ENCODE measurements at regions not wholly inside any gene's neighbourhood (a gene's known extent, or its start where the extent isn't known, plus 50 kb on each side); places are given as distances from the start of the nearest gene placed in this dataset.
"Not testable (repeated sequence)": the region's sequence is repeated elsewhere in the genome, so short reads cannot be mapped to it uniquely, and the experiment has no call there.

DNA sequence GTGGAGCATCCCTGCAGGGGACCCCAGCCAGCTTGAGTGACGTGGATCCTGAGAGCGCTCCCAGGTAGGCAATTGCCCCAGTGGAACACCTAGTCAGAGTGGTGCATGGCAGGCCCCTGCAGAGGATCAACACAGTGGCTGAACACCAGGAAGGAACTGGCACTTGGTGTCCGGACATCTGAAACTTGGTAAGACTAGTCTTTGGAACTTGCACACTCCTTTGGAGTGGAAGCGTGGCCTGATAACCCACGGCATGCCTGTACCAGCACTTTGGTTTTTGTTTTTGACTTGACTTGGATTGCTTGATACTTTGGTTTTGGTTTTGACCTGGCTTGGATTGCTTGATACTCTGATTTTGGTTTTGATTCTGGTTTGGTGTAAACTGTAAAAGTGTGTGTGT is 69.9 kb upstream of the RAP1B start:
- not testable (repeated sequence) for DNase-seq (ENCODE audit: low read depth in 2 of 3, low spot score in 1 of 3)

DNA sequence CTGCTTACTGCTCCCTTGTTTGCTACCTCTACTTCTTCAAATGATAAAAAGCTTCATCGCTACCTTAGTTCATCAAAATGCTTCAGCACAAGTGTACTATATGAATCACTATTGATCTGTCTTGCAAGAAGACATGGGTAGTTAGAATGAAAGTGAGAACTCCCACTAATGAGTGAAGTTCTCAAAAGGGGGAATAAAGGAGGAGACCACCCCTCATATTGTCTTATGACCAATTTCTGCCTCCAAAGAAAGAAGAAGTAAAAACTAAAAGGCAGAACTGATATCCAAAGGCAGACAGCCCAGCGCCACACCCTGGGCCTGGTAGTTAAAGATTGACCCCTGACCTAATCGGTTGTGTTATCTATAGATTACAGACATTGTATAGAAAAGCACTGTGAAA is 63.4 kb upstream of the RAP1B start:
- DNase-seq (ENCODE audit: low read depth in 2 of 3, low spot score in 1 of 3): not testable (repeated sequence)

DNA sequence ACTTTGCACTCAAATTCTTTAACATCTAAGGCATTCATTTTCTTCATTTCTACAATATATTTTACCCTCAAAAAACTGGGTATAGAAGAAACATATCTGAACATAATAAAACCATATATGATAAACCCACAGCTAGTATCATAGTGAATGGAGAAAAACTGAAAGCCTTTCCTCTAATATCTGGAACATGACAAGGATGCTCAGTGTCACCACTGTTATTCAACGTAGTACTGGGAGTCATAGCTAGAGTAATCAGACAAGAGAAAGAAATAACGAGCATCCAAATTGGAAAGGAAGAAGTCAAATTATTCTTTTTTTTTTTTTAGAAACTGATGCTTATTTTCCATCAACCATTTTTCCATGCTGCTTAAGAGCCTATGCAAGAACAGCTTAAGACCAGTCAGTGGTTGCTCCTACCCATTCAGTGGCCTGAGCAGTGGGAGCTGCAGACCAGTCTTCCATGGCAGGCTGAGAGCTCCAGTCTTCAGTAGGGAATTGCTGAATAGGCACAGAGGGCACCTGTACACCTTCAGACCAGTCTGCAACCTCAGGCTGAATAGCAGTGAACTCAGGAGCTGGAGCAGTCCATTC is 58.0 kb upstream of the RAP1B start:
- DNase-seq (ENCODE audit: low read depth in 2 of 3, low spot score in 1 of 3): not testable (repeated sequence)

DNA sequence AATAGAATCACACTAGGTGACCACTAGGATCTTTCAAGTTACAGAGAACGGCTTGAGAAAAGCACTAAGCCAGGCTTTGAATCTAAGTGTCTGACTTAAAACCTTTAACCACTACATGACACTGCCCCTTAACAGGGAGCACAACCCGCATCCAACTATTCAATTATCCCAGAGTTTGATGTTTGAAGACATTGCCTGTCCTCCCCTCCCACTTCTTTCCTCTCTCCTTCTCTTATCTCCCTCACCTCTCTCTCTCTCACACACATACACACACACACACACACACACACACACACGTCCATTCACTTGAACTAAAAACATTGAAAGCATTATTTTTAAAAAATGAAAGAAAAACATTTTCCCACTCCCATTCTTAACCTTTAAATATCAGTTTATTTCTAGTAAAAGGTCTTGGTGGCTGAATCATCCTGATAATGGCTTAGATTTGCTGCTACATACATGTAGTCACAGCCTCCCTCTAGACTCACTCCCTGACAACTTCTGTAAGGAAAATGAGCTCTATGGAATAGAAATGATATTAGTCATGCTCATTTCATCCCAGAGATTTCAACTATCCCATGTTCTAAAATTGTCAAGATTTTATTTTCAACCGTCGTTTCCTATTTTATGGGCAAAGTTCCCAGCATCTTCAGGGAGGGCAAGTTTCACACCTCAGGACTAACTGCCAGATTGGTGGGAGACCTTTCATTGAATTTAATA is 53.5 kb upstream of the RAP1B start:
- DNase-seq (ENCODE audit: low read depth in 2 of 3, low spot score in 1 of 3): no peak

DNA sequence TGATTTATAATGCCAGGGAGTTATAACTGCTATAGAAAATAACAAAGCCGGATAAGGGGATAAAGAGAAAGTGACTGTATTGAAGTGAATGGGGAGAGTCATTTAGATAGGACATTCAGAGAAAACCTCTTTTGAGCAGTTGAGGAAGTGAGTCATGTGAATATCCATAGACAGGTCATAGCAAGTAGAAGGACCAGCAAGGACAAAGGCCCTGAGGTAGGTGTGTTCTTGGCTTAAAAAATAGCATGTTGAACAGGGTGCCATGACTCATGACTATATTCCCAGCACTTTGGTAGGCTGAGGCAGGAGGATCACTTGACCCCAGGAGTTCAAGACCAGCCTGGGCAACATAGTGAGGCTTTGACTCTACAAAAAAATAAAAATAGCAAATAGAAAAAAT is 51.5 kb upstream of the RAP1B start:
- no peak for DNase-seq (ENCODE audit: low read depth in 2 of 3, low spot score in 1 of 3)

DNA sequence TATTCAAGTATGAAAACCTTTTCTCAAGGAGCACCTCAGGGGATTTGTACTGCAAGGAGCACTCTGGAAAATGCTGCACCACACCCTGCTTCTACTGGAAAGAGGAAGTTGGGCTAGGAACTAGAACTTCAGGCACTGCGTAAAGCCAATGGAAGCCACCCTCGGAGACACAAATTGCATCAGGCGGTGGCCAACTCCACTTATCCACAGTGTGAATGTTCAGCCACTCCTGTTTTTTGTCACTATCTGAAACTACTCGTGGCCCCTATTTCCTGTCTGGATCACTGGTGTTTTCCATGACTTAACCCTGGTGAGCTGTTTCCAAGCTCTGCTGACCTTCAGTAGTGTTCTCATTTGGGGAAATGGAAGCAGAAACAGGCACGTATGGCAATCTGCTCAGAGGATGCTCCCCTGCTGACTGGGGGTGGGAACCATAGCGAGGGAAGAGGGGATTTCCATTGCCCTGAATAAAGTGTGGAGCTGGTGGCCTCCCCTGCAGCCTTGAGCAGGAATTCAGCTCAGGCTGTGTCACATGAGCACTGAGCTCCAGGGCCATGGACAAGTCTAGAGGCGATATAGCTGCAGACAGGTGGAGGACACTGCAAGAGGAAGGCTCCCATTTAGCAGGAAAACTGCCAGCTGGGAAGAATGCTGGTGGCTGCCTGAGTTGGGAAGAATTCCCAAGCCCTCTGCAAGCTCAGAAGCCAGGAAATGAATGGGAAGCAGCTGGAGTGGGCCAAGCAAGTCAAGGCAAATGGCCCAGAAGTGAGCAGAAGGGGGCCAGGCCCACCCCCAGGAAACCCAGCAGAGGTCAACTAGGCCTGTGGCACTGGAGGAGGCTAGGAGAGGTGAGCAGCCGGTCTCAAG is 50.5 kb upstream of the RAP1B start:
- DNase-seq (ENCODE audit: low read depth in 2 of 3, low spot score in 1 of 3): no peak

DNA sequence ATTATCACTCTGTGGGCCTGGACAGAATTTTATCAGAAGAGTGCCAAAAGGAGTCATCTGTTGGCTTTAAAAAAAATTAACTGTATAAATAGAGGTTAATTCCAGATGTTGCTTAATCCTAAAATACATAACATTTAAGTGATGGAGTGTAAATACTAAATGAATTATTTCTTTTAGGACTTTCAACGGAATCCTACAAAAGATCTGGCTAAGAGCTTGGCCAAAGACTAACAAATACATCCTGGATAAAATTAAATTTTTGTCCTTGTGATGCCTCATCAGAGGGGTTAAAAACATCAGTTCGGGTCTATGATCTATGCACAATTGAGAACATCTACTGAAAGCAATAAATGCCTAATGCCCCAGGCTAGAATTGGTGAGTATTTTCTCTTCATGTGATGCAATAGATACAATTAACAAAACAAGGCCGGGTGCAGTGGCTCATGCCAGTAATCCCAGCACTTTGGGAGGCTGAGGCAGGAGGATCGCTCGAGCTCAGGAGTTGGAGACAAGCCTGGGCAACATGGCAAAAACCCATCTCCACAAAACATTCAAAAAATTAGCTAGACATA is 49.8 kb upstream of the RAP1B start:
- DNase-seq (ENCODE audit: low read depth in 2 of 3, low spot score in 1 of 3): no peak

Measured in stimulated activated CD4-positive, alpha-beta T cell treated with anti-CD3 and anti-CD28 coated beads, Interleukin-12 subunit alpha, Interleukin-12 subunit beta, amount 100 ng/mL, for 48 hours (primary cell).